GM19043 (cell line): ENCODE measurements at regions not wholly inside any gene's neighbourhood (a gene's known extent, or its start where the extent isn't known, plus 50 kb on each side); places are given as distances from the start of the nearest gene placed in this dataset.

Source experiments
- ATAC-seq: cut with Tn5 transposase; IDR thresholded peaks from one replicate; pipeline ENCODE4 v1.9.1; 2021; ENCODE audit warnings: low read depth; ENCODE audit not compliant: unreplicated experiment

- no peak for ATAC-seq
Observed at GRCh38 chr1:56199061-56199460, 380.3 kb downstream of the PLPP3 start.

GRCh38 chr1:56197946-56198345 is 381.4 kb downstream of the PLPP3 start:
- ATAC-seq: no peak

- no peak for ATAC-seq
Observed at GRCh38 chr1:56196839-56197238, 382.5 kb downstream of the PLPP3 start.

- no peak for ATAC-seq
Observed at GRCh38 chr1:56194701-56195300, 384.6 kb downstream of the PLPP3 start.

GRCh38 chr1:56193656-56194055 is 385.7 kb downstream of the PLPP3 start:
- ATAC-seq: no peak

- ATAC-seq: no peak
Observed at GRCh38 chr1:56191369-56191768, 388.0 kb downstream of the PLPP3 start.

GRCh38 chr1:56190806-56191365 is 388.5 kb downstream of the PLPP3 start:
- no peak for ATAC-seq

- ATAC-seq: no peak
Observed at GRCh38 chr1:56189946-56190805, 389.2 kb downstream of the PLPP3 start.

- no peak for ATAC-seq
Observed at GRCh38 chr1:56189454-56189853, 389.9 kb downstream of the PLPP3 start.

GRCh38 chr1:56188855-56189254 is 390.5 kb downstream of the PLPP3 start:
- ATAC-seq: no peak

- no peak for ATAC-seq
Observed at GRCh38 chr1:56188221-56188620, 391.1 kb downstream of the PLPP3 start.

- ATAC-seq: no peak
Observed at GRCh38 chr1:56187405-56187804, 392.0 kb downstream of the PLPP3 start.

- ATAC-seq: no peak
Observed at GRCh38 chr1:56185493-56185892, 393.9 kb downstream of the PLPP3 start.

GRCh38 chr1:56183151-56183550 is 396.2 kb downstream of the PLPP3 start:
- no peak for ATAC-seq

GRCh38 chr1:56180520-56181190 is 398.7 kb downstream of the PLPP3 start:
- ATAC-seq: no peak

- no peak for ATAC-seq
Observed at GRCh38 chr1:56179543-56179942, 399.8 kb downstream of the PLPP3 start.

- no peak for ATAC-seq
Observed at GRCh38 chr1:56175211-56175610, 404.2 kb downstream of the PLPP3 start.

- no peak for ATAC-seq
Observed at GRCh38 chr1:56174176-56174885, 405.0 kb downstream of the PLPP3 start.

GRCh38 chr1:56173736-56174135 is 405.6 kb downstream of the PLPP3 start:
- ATAC-seq: no peak

GRCh38 chr1:56171670-56172069 is 407.7 kb downstream of the PLPP3 start:
- ATAC-seq: no peak
